Stimulated activated CD8-positive, alpha-beta memory T cell treated with anti-CD3 and anti-CD28 coated beads, Interleukin-12 subunit alpha, Interleukin-12 subunit beta, amount 100 ng/mL, for 1 hour (primary cell): ENCODE measurements at regions not wholly inside any gene's neighbourhood (a gene's known extent, or its start where the extent isn't known, plus 50 kb on each side); places are given as distances from the start of the nearest gene placed in this dataset.

Experiments used
- DNase-seq: peaks from one replicate; pipeline ENCODE4 v3.0.0-alpha.2; 2020; ENCODE audit warnings: low read depth

GRCh38 chr14:101453225-101453624 lies 108.1 kb upstream of the DIO3 start:
- DNase-seq = no peak

- DNase-seq = no peak
Observed at GRCh38 chr14:101454229-101454628, 107.1 kb upstream of the DIO3 start.

- DNase-seq = no peak
Observed at GRCh38 chr14:101456246-101457175, 104.8 kb upstream of the DIO3 start.

- DNase-seq = no peak
Observed at GRCh38 chr14:101457301-101457935, 103.9 kb upstream of the DIO3 start.

GRCh38 chr14:101457936-101458740 lies 103.2 kb upstream of the DIO3 start:
- DNase-seq = no peak

GRCh38 chr14:101458741-101459550 lies 102.3 kb upstream of the DIO3 start:
- no peak for DNase-seq

GRCh38 chr14:101459551-101459900 lies 101.8 kb upstream of the DIO3 start:
- no peak for DNase-seq

GRCh38 chr14:101460521-101460920 lies 100.8 kb upstream of the DIO3 start:
- no peak for DNase-seq

GRCh38 chr14:101460986-101461750 lies 100.1 kb upstream of the DIO3 start:
- DNase-seq = no peak

GRCh38 chr14:101461891-101462290 lies 99.4 kb upstream of the DIO3 start:
- DNase-seq = no peak

GRCh38 chr14:101462726-101463565 lies 98.3 kb upstream of the DIO3 start:
- no peak for DNase-seq

GRCh38 chr14:101463566-101464171 lies 97.6 kb upstream of the DIO3 start:
- no peak for DNase-seq

GRCh38 chr14:101464310-101464983 lies 96.8 kb upstream of the DIO3 start:
- no peak for DNase-seq

GRCh38 chr14:101464984-101465794 lies 96.1 kb upstream of the DIO3 start:
- no peak for DNase-seq

- DNase-seq = no peak
Observed at GRCh38 chr14:101465795-101466448, 95.4 kb upstream of the DIO3 start.

- DNase-seq = no peak
Observed at GRCh38 chr14:101466456-101467180, 94.7 kb upstream of the DIO3 start.
